Mammary epithelial cell (primary cell): ENCODE measurements at regions not wholly inside any gene's neighbourhood (a gene's known extent, or its start where the extent isn't known, plus 50 kb on each side); places are given as distances from the start of the nearest gene placed in this dataset.

Experiments used
- EZH2 ChIP-seq: IDR thresholded peaks from 2 replicates; pipeline ENCODE4 v1.6.1; 2012; ENCODE audit warnings: low read length, inconsistent platforms, borderline replicate concordance
- TF ChIP-seq, protein P1 (sequence below), 2 donors: IDR thresholded peaks in 1 of 2; conservative IDR thresholded peaks in 1 of 2; 2 replicates each; pipeline ENCODE4 v1.5.1; 2011 to 2012; ENCODE audit warnings: inconsistent platforms in 2 of 2, low read length in 2 of 2, mild to moderate bottlenecking in 2 of 2, control low read depth in 1 of 2, low read depth in 1 of 2; ENCODE audit not compliant: insufficient read depth in 1 of 2; ENCODE audit errors: extremely low read depth in 1 of 2

DNA sequence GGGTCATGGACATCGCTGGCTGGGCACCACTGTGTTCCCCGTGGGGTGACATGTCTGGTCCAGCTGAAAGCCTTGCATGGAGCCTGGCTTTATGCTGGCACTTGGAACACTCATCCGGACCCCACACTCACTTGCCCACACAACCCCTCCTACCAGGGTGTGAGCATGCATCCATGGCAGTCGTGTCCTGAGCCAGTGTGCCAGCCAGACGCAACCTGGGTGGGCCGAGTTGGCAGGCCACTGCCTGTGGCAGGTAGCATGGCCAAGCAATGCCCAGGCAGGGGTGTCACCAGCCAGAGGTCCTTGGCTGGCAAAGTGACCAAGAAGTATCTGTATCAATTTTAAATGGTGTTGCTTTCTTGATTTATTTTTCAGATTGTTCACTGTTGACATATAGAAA is 141.7 kb downstream of the CCDC59 start:
- TF ChIP-seq, protein P1, sequence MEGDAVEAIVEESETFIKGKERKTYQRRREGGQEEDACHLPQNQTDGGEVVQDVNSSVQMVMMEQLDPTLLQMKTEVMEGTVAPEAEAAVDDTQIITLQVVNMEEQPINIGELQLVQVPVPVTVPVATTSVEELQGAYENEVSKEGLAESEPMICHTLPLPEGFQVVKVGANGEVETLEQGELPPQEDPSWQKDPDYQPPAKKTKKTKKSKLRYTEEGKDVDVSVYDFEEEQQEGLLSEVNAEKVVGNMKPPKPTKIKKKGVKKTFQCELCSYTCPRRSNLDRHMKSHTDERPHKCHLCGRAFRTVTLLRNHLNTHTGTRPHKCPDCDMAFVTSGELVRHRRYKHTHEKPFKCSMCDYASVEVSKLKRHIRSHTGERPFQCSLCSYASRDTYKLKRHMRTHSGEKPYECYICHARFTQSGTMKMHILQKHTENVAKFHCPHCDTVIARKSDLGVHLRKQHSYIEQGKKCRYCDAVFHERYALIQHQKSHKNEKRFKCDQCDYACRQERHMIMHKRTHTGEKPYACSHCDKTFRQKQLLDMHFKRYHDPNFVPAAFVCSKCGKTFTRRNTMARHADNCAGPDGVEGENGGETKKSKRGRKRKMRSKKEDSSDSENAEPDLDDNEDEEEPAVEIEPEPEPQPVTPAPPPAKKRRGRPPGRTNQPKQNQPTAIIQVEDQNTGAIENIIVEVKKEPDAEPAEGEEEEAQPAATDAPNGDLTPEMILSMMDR (conservative IDR thresholded peaks at IDR 0.05 in 1 of 2, IDR thresholded peaks at IDR 0.05 in 1 of 2; ENCODE audit: extremely low read depth in 1 of 2, insufficient read depth in 1 of 2, low read depth in 1 of 2, low read length in 2 of 2) = no peak
- no peak for TF ChIP-seq EZH2
